ENCODE measurements at regions not wholly inside any gene's neighbourhood (a gene's known extent, or its start where the extent isn't known, plus 50 kb on each side); places are given as distances from the start of the nearest gene placed in this dataset.
"Not testable (repeated sequence)": the region's sequence is repeated elsewhere in the genome, so short reads cannot be mapped to it uniquely, and the experiment has no call there.

GRCh38 chr15:54839379-54839778 is 357.4 kb downstream of the RSL24D1 start:
- DNase-seq, result no peak

GRCh38 chr15:54836052-54836795 is 360.5 kb downstream of the RSL24D1 start:
- DNase-seq, result no peak

GRCh38 chr15:54829821-54830220 is 366.9 kb downstream of the RSL24D1 start:
- no peak for DNase-seq

- DNase-seq, result no peak
Observed at GRCh38 chr15:54820811-54821210, 375.9 kb downstream of the RSL24D1 start.

GRCh38 chr15:54820098-54820497 is 376.6 kb downstream of the RSL24D1 start:
- DNase-seq, result no peak

- no peak for DNase-seq
Observed at GRCh38 chr15:54816401-54816800, 380.3 kb downstream of the RSL24D1 start.

GRCh38 chr15:54815556-54815955 is 381.2 kb downstream of the RSL24D1 start:
- no peak for DNase-seq

GRCh38 chr15:54812383-54812782 is 384.4 kb downstream of the RSL24D1 start:
- DNase-seq, result no peak

- no peak for DNase-seq
Observed at GRCh38 chr15:54810496-54810895, 386.2 kb downstream of the RSL24D1 start.

GRCh38 chr15:54810031-54810430 is 386.7 kb downstream of the RSL24D1 start:
- no peak for DNase-seq

- no peak for DNase-seq
Observed at GRCh38 chr15:54808321-54808720, 388.4 kb downstream of the RSL24D1 start.

GRCh38 chr15:54803987-54804386 is 392.8 kb downstream of the RSL24D1 start:
- DNase-seq, result no peak

- no peak for DNase-seq
Observed at GRCh38 chr15:54803134-54803808, 393.5 kb downstream of the RSL24D1 start.

- DNase-seq, result no peak
Observed at GRCh38 chr15:54792526-54792925, 404.2 kb downstream of the RSL24D1 start.

- DNase-seq, result no peak
Observed at GRCh38 chr15:54790693-54791092, 406.0 kb downstream of the RSL24D1 start.

- DNase-seq, result no peak
Observed at GRCh38 chr15:54789376-54789775, 407.4 kb downstream of the RSL24D1 start.

- not testable (repeated sequence) for DNase-seq
Observed at GRCh38 chr15:54781220-54781619, 415.5 kb downstream of the RSL24D1 start.

- DNase-seq, result no peak
Observed at GRCh38 chr15:54779271-54779670, 417.5 kb downstream of the RSL24D1 start.

- DNase-seq, result no peak
Observed at GRCh38 chr15:54776410-54776809, 420.3 kb downstream of the RSL24D1 start.

GRCh38 chr15:54772663-54773062 is 424.1 kb downstream of the RSL24D1 start:
- no peak for DNase-seq

GRCh38 chr15:54749461-54749860 is 447.3 kb downstream of the RSL24D1 start:
- not testable (repeated sequence) for DNase-seq

- no peak for DNase-seq
Observed at GRCh38 chr15:54722342-54722986, 474.3 kb downstream of the RSL24D1 start.

- DNase-seq, result no peak
Observed at GRCh38 chr15:54719325-54719724, 477.4 kb downstream of the RSL24D1 start.

Measured in NCI-H2029 treated with DMSO at 0.1 percent for 48 hours (cell line).